ENCODE measurements at regions not wholly inside any gene's neighbourhood (a gene's known extent, or its start where the extent isn't known, plus 50 kb on each side); places are given as distances from the start of the nearest gene placed in this dataset.

- no peak for DNase-seq
- Histone ChIP-seq H3K36me3 (no peaks in the 10 kb centered on the region), H3K4me1 (no peaks in the 10 kb centered on the region), H3K4me3 (ENCODE audit: low read depth, low read length) (no peak overlapping the region), H3K27me3 (no peaks in the 10 kb centered on the region), H3K9me3 (no peaks in the 10 kb centered on the region)
- TF ChIP-seq CTCF (IDR thresholded peaks at IDR 0.05; ENCODE audit: low read depth, low read length): no peak
Observed at GRCh38 chr10:10617686-10618085, 400.0 kb upstream of the CELF2 start.

GRCh38 chr10:10618139-10618538, 399.5 kb upstream of the CELF2 start:
- no peak overlapping the region for H3K4me3 ChIP-seq (ENCODE audit: low read depth, low read length)
- no peaks in the 10 kb centered on the region for H3K27me3 ChIP-seq
- no peaks in the 10 kb centered on the region for H3K36me3 ChIP-seq
- no peaks in the 10 kb centered on the region for H3K9me3 ChIP-seq
- no peak for DNase-seq
- TF ChIP-seq CTCF (IDR thresholded peaks at IDR 0.05; ENCODE audit: low read depth, low read length): no peak
- no peaks in the 10 kb centered on the region for H3K4me1 ChIP-seq

- H3K9me3 ChIP-seq: no peaks in the 10 kb centered on the region
- H3K36me3 ChIP-seq: no peaks in the 10 kb centered on the region
- no peak overlapping the region for H3K4me3 ChIP-seq (ENCODE audit: low read depth, low read length)
- no peak for TF ChIP-seq CTCF (IDR thresholded peaks at IDR 0.05; ENCODE audit: low read depth, low read length)
- no peaks in the 10 kb centered on the region for H3K4me1 ChIP-seq
- no peaks in the 10 kb centered on the region for H3K27me3 ChIP-seq
- DNase-seq: no peak
Observed at GRCh38 chr10:10623958-10624566, 393.6 kb upstream of the CELF2 start.

GRCh38 chr10:10624567-10624962, 393.1 kb upstream of the CELF2 start:
- DNase-seq: no peak
- no peaks in the 10 kb centered on the region for H3K27me3 ChIP-seq
- H3K9me3 ChIP-seq: no peaks in the 10 kb centered on the region
- H3K4me1 ChIP-seq: no peaks in the 10 kb centered on the region
- no peak for TF ChIP-seq CTCF (IDR thresholded peaks at IDR 0.05; ENCODE audit: low read depth, low read length)
- no peaks in the 10 kb centered on the region for H3K36me3 ChIP-seq
- no peak overlapping the region for H3K4me3 ChIP-seq (ENCODE audit: low read depth, low read length)

GRCh38 chr10:10625491-10625890, 392.2 kb upstream of the CELF2 start:
- Histone ChIP-seq H3K9me3 (no peaks in the 10 kb centered on the region), H3K4me3 (ENCODE audit: low read depth, low read length) (no peak overlapping the region), H3K27me3 (no peaks in the 10 kb centered on the region), H3K4me1 (no peaks in the 10 kb centered on the region), H3K36me3 (no peaks in the 10 kb centered on the region)
- no peak for DNase-seq
- no peak for TF ChIP-seq CTCF (IDR thresholded peaks at IDR 0.05; ENCODE audit: low read depth, low read length)

- Histone ChIP-seq H3K27me3 (no peaks in the 10 kb centered on the region), H3K9me3 (no peaks in the 10 kb centered on the region), H3K4me1 (no peaks in the 10 kb centered on the region), H3K4me3 (ENCODE audit: low read depth, low read length) (no peak overlapping the region), H3K36me3 (no peaks in the 10 kb centered on the region)
- TF ChIP-seq CTCF (IDR thresholded peaks at IDR 0.05; ENCODE audit: low read depth, low read length): no peak
- no peak for DNase-seq
Observed at GRCh38 chr10:10626734-10627133, 390.9 kb upstream of the CELF2 start.
